22Rv1 (cell line): ENCODE measurements at regions not wholly inside any gene's neighbourhood (a gene's known extent, or its start where the extent isn't known, plus 50 kb on each side); places are given as distances from the start of the nearest gene placed in this dataset.

ENCODE experiments used
- CTCF ChIP-seq: fragments of 450-650 bp; IDR thresholded peaks from 2 replicates; pipeline ENCODE4 v1.5.1; 2017; ENCODE audit warnings: mild to moderate bottlenecking
- ZFX ChIP-seq: fragments of 450-650 bp; IDR thresholded peaks from 2 replicates; pipeline ENCODE4 v1.6.1; 2017; ENCODE audit warnings: antibody characterized with exemption, borderline replicate concordance

GRCh38 chr6:40724886-40725285 lies 137.7 kb upstream of the LRFN2 start:
- no peak for TF ChIP-seq CTCF
- no peak for TF ChIP-seq ZFX
